H1 (cell line): ENCODE measurements at regions not wholly inside any gene's neighbourhood (a gene's known extent, or its start where the extent isn't known, plus 50 kb on each side); places are given as distances from the start of the nearest gene placed in this dataset.

Experiments used
- RBBP5 ChIP-seq: IDR thresholded peaks from 2 replicates; pipeline ENCODE4 v1.7.1; 2012; ENCODE audit warnings: low read depth, mild to moderate bottlenecking, inconsistent platforms, low read length, moderate library complexity, borderline replicate concordance

- TF ChIP-seq RBBP5 = no peak
These were observed 164.1 kb upstream of the ZSWIM2 start (continued) for GRCh38 chr2:187013058-187013457.
